ENCODE measurements at regions not wholly inside any gene's neighbourhood (a gene's known extent, or its start where the extent isn't known, plus 50 kb on each side); places are given as distances from the start of the nearest gene placed in this dataset.

DNA sequence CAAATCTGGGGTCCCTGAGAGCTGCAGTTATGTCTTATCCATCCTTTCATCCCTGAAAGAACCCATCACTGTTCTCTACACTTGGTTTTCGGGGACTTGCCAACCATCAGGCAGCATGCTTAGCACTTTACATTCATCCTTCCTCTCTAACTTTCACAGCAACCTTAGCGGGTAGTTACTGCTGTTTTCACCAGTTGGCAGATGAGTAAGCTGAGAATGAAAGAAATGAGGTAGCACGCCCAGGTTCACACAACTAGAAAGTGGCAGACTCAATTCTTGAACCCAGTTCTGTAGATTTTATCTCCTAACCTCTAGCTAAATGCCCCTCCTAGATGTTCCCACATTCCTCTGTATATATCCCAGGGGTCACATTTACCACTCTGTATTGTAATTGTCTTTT, 342.0 kb upstream of the WWC1 start:
- Mint-ChIP-seq H3K27me3 (ENCODE audit: low read depth) (no peaks in the 10 kb centered on the region), H3K36me3 (no peaks in the 10 kb centered on the region)
- DNase-seq (ENCODE audit: low spot score), result no peak

DNA sequence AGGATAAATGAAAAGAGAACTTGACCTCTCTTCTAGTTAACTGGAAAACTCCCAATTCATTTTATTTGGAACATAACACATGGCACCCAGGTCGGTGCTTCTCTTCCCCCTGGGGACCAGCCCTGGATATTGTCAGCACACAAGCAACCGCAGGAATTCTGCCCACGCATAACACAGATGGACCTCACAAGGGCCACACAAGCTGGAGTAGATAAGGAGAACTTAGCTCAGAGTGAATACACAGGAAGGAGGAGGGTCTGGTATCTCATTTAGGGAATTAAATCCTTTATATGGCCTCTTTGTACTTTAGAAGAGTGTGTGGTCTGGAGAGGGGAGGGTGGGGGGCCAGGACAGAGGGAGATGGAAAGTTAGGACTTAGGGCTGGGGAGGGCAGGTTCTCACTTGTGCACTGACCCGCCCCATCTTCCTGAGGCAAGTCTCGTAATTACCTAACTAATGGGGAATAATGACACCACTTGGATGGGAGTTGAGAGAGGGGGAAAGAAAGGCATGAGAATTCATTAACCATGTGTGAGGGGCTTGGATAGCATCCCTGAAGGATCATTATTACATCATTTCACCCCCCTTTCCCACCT, 341.2 kb upstream of the WWC1 start:
- Mint-ChIP-seq H3K27ac (peak overlapping the region; percentile 20; the same call in 1 of the 2 replicates), H3K36me3 (no peaks in the 10 kb centered on the region), H3K9me3 (peaks cover 2% of the 10 kb centered on the region), H3K4me3 (no peak overlapping the region), H3K4me1 (peaks cover 41% of the 10 kb centered on the region), H3K27me3 (ENCODE audit: low read depth) (no peaks in the 10 kb centered on the region)
- CTCF ChIA-PET, result interaction anchor here (4.0 kb wide), 1 partner anchor 97 kb away, joined by 12 read pairs; no protein-coding TSS in a partner anchor
- ATAC-seq (no peak), DNase-seq (ENCODE audit: low spot score) (no peak)
- POLR2A ChIA-PET, result no interaction called here
- TF ChIP-seq, protein P1, sequence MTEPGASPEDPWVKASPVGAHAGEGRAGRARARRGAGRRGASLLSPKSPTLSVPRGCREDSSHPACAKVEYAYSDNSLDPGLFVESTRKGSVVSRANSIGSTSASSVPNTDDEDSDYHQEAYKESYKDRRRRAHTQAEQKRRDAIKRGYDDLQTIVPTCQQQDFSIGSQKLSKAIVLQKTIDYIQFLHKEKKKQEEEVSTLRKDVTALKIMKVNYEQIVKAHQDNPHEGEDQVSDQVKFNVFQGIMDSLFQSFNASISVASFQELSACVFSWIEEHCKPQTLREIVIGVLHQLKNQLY (CRISPR knock-in tag; IDR thresholded peaks at IDR 0.05), result no peak
- TF ChIP-seq, protein P2, sequence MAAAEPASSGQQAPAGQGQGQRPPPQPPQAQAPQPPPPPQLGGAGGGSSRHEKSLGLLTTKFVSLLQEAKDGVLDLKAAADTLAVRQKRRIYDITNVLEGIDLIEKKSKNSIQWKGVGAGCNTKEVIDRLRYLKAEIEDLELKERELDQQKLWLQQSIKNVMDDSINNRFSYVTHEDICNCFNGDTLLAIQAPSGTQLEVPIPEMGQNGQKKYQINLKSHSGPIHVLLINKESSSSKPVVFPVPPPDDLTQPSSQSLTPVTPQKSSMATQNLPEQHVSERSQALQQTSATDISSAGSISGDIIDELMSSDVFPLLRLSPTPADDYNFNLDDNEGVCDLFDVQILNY (CRISPR knock-in tag; IDR thresholded peaks at IDR 0.05), result no peak
- TF ChIP-seq, protein P3, sequence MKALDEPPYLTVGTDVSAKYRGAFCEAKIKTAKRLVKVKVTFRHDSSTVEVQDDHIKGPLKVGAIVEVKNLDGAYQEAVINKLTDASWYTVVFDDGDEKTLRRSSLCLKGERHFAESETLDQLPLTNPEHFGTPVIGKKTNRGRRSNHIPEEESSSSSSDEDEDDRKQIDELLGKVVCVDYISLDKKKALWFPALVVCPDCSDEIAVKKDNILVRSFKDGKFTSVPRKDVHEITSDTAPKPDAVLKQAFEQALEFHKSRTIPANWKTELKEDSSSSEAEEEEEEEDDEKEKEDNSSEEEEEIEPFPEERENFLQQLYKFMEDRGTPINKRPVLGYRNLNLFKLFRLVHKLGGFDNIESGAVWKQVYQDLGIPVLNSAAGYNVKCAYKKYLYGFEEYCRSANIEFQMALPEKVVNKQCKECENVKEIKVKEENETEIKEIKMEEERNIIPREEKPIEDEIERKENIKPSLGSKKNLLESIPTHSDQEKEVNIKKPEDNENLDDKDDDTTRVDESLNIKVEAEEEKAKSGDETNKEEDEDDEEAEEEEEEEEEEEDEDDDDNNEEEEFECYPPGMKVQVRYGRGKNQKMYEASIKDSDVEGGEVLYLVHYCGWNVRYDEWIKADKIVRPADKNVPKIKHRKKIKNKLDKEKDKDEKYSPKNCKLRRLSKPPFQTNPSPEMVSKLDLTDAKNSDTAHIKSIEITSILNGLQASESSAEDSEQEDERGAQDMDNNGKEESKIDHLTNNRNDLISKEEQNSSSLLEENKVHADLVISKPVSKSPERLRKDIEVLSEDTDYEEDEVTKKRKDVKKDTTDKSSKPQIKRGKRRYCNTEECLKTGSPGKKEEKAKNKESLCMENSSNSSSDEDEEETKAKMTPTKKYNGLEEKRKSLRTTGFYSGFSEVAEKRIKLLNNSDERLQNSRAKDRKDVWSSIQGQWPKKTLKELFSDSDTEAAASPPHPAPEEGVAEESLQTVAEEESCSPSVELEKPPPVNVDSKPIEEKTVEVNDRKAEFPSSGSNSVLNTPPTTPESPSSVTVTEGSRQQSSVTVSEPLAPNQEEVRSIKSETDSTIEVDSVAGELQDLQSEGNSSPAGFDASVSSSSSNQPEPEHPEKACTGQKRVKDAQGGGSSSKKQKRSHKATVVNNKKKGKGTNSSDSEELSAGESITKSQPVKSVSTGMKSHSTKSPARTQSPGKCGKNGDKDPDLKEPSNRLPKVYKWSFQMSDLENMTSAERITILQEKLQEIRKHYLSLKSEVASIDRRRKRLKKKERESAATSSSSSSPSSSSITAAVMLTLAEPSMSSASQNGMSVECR (CRISPR knock-in tag; IDR thresholded peaks at IDR 0.05; ENCODE audit: borderline replicate concordance), result no peak
- TF ChIP-seq MXD4 (CRISPR knock-in tag; IDR thresholded peaks at IDR 0.05; ENCODE audit: borderline replicate concordance) (no peak), RELA (CRISPR knock-in tag; IDR thresholded peaks at IDR 0.05; ENCODE audit: borderline replicate concordance) (no peak), FOXJ3 (CRISPR knock-in tag; IDR thresholded peaks at IDR 0.05; ENCODE audit: borderline replicate concordance) (no peak), ATF1 (CRISPR knock-in tag; IDR thresholded peaks at IDR 0.05) (no peak), ZNF121 (CRISPR knock-in tag; IDR thresholded peaks at IDR 0.05) (no peak), NR2C2 (CRISPR knock-in tag; IDR thresholded peaks at IDR 0.05) (no peak), ETV6 (CRISPR knock-in tag; IDR thresholded peaks at IDR 0.05) (no peak)
- TF ChIP-seq, protein P4, sequence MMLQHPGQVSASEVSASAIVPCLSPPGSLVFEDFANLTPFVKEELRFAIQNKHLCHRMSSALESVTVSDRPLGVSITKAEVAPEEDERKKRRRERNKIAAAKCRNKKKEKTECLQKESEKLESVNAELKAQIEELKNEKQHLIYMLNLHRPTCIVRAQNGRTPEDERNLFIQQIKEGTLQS (CRISPR knock-in tag; conservative IDR thresholded peaks at IDR 0.05), result no peak
- TF ChIP-seq, protein P5, sequence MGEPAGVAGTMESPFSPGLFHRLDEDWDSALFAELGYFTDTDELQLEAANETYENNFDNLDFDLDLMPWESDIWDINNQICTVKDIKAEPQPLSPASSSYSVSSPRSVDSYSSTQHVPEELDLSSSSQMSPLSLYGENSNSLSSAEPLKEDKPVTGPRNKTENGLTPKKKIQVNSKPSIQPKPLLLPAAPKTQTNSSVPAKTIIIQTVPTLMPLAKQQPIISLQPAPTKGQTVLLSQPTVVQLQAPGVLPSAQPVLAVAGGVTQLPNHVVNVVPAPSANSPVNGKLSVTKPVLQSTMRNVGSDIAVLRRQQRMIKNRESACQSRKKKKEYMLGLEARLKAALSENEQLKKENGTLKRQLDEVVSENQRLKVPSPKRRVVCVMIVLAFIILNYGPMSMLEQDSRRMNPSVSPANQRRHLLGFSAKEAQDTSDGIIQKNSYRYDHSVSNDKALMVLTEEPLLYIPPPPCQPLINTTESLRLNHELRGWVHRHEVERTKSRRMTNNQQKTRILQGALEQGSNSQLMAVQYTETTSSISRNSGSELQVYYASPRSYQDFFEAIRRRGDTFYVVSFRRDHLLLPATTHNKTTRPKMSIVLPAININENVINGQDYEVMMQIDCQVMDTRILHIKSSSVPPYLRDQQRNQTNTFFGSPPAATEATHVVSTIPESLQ (CRISPR knock-in tag; IDR thresholded peaks at IDR 0.05), result no peak
- TF ChIP-seq, protein P6, sequence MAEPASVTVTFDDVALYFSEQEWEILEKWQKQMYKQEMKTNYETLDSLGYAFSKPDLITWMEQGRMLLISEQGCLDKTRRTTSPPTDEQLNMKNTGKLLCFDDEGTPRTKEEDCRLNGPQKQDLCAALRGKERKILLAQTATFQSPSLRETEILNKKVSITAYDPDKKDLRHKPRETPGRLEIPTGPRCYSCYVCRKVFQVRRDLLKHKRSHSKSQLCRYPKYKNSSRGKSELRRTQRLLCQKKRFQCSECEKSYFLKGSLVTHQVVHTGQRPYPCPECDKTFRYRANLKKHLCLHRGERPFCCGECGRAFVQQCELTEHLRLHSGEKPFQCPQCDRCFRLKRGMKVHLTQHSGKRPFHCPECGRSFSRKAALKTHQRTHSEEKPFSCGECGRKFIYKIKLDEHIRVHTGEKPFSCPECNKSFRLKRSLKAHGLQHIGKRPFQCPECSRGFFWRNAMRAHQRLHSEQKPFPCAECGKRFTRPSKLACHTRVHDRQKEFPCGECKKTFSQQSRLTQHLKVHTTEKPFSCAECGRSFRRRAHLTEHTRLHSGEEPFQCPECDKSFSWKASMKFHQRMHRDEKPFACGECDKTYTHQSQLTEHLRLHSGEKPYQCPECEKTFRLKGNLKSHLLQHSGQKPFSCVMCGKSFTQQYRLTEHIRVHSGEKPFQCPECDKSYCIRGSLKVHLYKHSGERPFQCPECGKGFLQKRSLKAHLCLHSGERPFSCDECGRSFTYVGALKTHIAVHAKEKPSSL (CRISPR knock-in tag; conservative IDR thresholded peaks at IDR 0.05), result no peak
- TF ChIP-seq, protein P7, sequence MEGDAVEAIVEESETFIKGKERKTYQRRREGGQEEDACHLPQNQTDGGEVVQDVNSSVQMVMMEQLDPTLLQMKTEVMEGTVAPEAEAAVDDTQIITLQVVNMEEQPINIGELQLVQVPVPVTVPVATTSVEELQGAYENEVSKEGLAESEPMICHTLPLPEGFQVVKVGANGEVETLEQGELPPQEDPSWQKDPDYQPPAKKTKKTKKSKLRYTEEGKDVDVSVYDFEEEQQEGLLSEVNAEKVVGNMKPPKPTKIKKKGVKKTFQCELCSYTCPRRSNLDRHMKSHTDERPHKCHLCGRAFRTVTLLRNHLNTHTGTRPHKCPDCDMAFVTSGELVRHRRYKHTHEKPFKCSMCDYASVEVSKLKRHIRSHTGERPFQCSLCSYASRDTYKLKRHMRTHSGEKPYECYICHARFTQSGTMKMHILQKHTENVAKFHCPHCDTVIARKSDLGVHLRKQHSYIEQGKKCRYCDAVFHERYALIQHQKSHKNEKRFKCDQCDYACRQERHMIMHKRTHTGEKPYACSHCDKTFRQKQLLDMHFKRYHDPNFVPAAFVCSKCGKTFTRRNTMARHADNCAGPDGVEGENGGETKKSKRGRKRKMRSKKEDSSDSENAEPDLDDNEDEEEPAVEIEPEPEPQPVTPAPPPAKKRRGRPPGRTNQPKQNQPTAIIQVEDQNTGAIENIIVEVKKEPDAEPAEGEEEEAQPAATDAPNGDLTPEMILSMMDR (IDR thresholded peaks at IDR 0.05), result no peak
- TF ChIP-seq, protein P8, sequence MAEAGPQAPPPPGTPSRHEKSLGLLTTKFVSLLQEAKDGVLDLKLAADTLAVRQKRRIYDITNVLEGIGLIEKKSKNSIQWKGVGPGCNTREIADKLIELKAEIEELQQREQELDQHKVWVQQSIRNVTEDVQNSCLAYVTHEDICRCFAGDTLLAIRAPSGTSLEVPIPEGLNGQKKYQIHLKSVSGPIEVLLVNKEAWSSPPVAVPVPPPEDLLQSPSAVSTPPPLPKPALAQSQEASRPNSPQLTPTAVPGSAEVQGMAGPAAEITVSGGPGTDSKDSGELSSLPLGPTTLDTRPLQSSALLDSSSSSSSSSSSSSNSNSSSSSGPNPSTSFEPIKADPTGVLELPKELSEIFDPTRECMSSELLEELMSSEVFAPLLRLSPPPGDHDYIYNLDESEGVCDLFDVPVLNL (CRISPR knock-in tag; IDR thresholded peaks at IDR 0.05; ENCODE audit: borderline replicate concordance, low read depth), result no peak
- TF ChIP-seq, protein P9, sequence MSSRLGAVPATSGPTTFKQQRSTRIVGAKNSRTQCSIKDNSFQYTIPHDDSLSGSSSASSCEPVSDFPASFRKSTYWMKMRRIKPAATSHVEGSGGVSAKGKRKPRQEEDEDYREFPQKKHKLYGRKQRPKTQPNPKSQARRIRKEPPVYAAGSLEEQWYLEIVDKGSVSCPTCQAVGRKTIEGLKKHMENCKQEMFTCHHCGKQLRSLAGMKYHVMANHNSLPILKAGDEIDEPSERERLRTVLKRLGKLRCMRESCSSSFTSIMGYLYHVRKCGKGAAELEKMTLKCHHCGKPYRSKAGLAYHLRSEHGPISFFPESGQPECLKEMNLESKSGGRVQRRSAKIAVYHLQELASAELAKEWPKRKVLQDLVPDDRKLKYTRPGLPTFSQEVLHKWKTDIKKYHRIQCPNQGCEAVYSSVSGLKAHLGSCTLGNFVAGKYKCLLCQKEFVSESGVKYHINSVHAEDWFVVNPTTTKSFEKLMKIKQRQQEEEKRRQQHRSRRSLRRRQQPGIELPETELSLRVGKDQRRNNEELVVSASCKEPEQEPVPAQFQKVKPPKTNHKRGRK (CRISPR knock-in tag; IDR thresholded peaks at IDR 0.05; ENCODE audit: borderline replicate concordance), result no peak

More for the DNA sequence above, 342.0 kb upstream of the WWC1 start:
- peaks cover 41% of the 10 kb centered on the region for H3K4me1 Mint-ChIP-seq
- H3K27ac Mint-ChIP-seq, result no peak overlapping the region
- H3K4me3 Mint-ChIP-seq, result no peak overlapping the region
- H3K9me3 Mint-ChIP-seq, result no peaks in the 10 kb centered on the region
- ChIA-PET POLR2A (no interaction called here), CTCF (interaction anchor here (0.6 to 4.0 kb wide), 2 partner anchors 98 to 216 kb away, joined by 4 to 12 read pairs; no protein-coding TSS in a partner anchor)
- ATAC-seq, result no peak
- TF ChIP-seq ESRRA (CRISPR knock-in tag; IDR thresholded peaks at IDR 0.05; ENCODE audit: borderline replicate concordance), result no peak
- TF ChIP-seq GABPB1 (CRISPR knock-in tag; IDR thresholded peaks at IDR 0.05), result no peak
- no peak for TF ChIP-seq GRHL2 (CRISPR knock-in tag; IDR thresholded peaks at IDR 0.05; ENCODE audit: insufficient replicate concordance, severe bottlenecking)
